ENCODE measurements at regions not wholly inside any gene's neighbourhood (a gene's known extent, or its start where the extent isn't known, plus 50 kb on each side); places are given as distances from the start of the nearest gene placed in this dataset.

GRCh38 chr2:181364492-181365170 lies 92.6 kb upstream of the ITGA4 start:
- FAIRE-seq (no peak), ATAC-seq (no peak), DNase-seq (ENCODE audit: low spot score) (no peak)
- CTCF ChIA-PET (ENCODE audit: low intra/inter-chr PET ratio, low total read pairs), result no interaction called here
- Histone ChIP-seq H3K27me3 (ENCODE audit: control insufficient read depth in 1 of 2, insufficient read depth in 2 of 2, low read length in 2 of 2) (no peaks in the 10 kb centered on the region), H3K27ac (ENCODE audit: extremely low read length, insufficient read depth, low read length) (no peak overlapping the region), H2AFZ (ENCODE audit: low read length) (no peak overlapping the region), H3K4me3 (replicated peaks in 1 of 3; ENCODE audit: insufficient read depth in 1 of 3, low read depth in 2 of 3, low read length in 3 of 3) (no peak overlapping the region), H4K20me1 (ENCODE audit: insufficient read depth, low read length) (no peaks in the 10 kb centered on the region), H3K4me1 (ENCODE audit: insufficient read depth, low read length) (no peaks in the 10 kb centered on the region), H3K36me3 (replicated peaks in 1 of 2; ENCODE audit: control insufficient read depth in 1 of 2, insufficient read depth in 2 of 2, low read length in 2 of 2) (no peaks in the 10 kb centered on the region), H3K4me2 (ENCODE audit: low read depth, low read length) (no peak overlapping the region), H3K9me3 (ENCODE audit: low read length) (no peaks in the 10 kb centered on the region), H3K79me2 (ENCODE audit: insufficient read depth, low read length) (no peaks in the 10 kb centered on the region), H3K9ac (ENCODE audit: insufficient read depth, low read depth, low read length) (no peak overlapping the region)
- POLR2A ChIA-PET, result no interaction called here
- BruUV-seq (replicated peaks), result no TSS peak
- in situ Hi-C loops (cut with HindIII; ENCODE audit: extremely low pct_ligation_motif_present, low pct_unique_long_range_greater_than_20kb) (no loop called here), intact Hi-C loops (cut with micrococcal nuclease; ENCODE audit: unreplicated experiment) (no loop called here)
- WGBS (ENCODE audit: low lambda C conversion rate), result 30% methylated on average over 8 of the region's 8 CpGs
- TF ChIP-seq CENPX (CRISPR knock-in tag; IDR thresholded peaks at IDR 0.05) (no peak), ZNF430 (CRISPR knock-in tag; IDR thresholded peaks at IDR 0.05) (no peak), ZNF329 (CRISPR knock-in tag; IDR thresholded peaks at IDR 0.05; ENCODE audit: low read depth) (no peak), ZBTB34 (CRISPR knock-in tag; IDR thresholded peaks at IDR 0.05) (no peak), NCOA5 (CRISPR knock-in tag; IDR thresholded peaks at IDR 0.05) (no peak), FOXK2 (IDR thresholded peaks at IDR 0.05) (no peak), ZNF503 (CRISPR knock-in tag; IDR thresholded peaks at IDR 0.05) (no peak), ISX (CRISPR knock-in tag; conservative IDR thresholded peaks at IDR 0.05) (no peak), ZBTB2 (CRISPR knock-in tag; IDR thresholded peaks at IDR 0.05; ENCODE audit: low read depth) (no peak), ZNF496 (CRISPR knock-in tag; IDR thresholded peaks at IDR 0.05; ENCODE audit: insufficient replicate concordance) (no peak), SP1 (IDR thresholded peaks at IDR 0.05) (no peak), SP1 (CRISPR knock-in tag; IDR thresholded peaks at IDR 0.05) (no peak), HNRNPH1 (optimal IDR thresholded peaks at IDR 0.05; ENCODE audit: low read depth, low read length) (no peak), IKZF4 (CRISPR knock-in tag; IDR thresholded peaks at IDR 0.05; ENCODE audit: borderline replicate concordance, low read depth, not compliant biosample characterization) (no peak), ZXDC (CRISPR knock-in tag; IDR thresholded peaks at IDR 0.05) (no peak), NFYC (CRISPR knock-in tag; IDR thresholded peaks at IDR 0.05) (no peak), RAD51 (IDR thresholded peaks at IDR 0.05; ENCODE audit: borderline replicate concordance) (no peak), ZBTB43 (CRISPR knock-in tag; conservative IDR thresholded peaks at IDR 0.05) (no peak)

All from HepG2 (cell line).